HepG2 (cell line): ENCODE measurements at regions not wholly inside any gene's neighbourhood (a gene's known extent, or its start where the extent isn't known, plus 50 kb on each side); places are given as distances from the start of the nearest gene placed in this dataset.

Experiments
- ATAC-seq: fragments of 200-7000 bp; cut with Tn5 transposase; 3 replicates; pipeline ENCODE4 v1.9.1; 2020; ENCODE audit warnings: mild to moderate bottlenecking, moderate library complexity
- BruUV-seq: library from RNA; stranded (reverse); fragments of 400-500 nt; replicated peaks from 2 replicates; lab custom pipeline; 2021; lab: Mats Ljungman, UMichigan
- CTCF ChIA-PET: fragments of 300-600 bp; formaldehyde crosslinking; extraction: SDS; loops from one replicate; lab custom pipeline; 2021; ENCODE audit warnings: low total read pairs, inconsistent platforms, low intra/inter-chr PET ratio; lab: Yijun Ruan, JAX
- POLR2A ChIA-PET: fragments of 350-600 bp; sonication (Branson Sonifier 250); formaldehyde crosslinking; loops from one replicate; lab custom pipeline; 2020; ENCODE audit warnings: antibody characterized with exemption, inconsistent platforms; lab: Yijun Ruan, JAX
- DNase-seq: peaks from one replicate; pipeline ENCODE4 v3.0.0-alpha.2; 2015; ENCODE audit warnings: low spot score
- FAIRE-seq: peaks from 3 replicates; lab custom pipeline; 2011; peaks lifted over from hg19 to GRCh38; lab: Jason Lieb, UNC
- H2AFZ ChIP-seq: one replicate; pipeline ENCODE4 v1.6.1; 2011; ENCODE audit warnings: low read length, inconsistent platforms
- H3K27ac ChIP-seq: fragments of 300-600 bp; 3 replicates; pipeline ENCODE4 v1.8.0; 2011; ENCODE audit warnings: mixed run types, mild to moderate bottlenecking, mixed read lengths, low read length, inconsistent platforms; ENCODE audit not compliant: insufficient read depth; ENCODE audit errors: extremely low read length
- H3K27me3 ChIP-seq, 2 experiments: fragments of 200-600 bp in 1 of 2; 2 replicates in 1 of 2; 3 replicates in 1 of 2; pipeline versions ENCODE4 v1.6.0 to v1.8.0; 2011; ENCODE audit warnings: low read length in 2 of 2, mild to moderate bottlenecking in 2 of 2, moderate library complexity in 2 of 2, inconsistent platforms in 1 of 2; ENCODE audit not compliant: insufficient read depth in 2 of 2, control insufficient read depth in 1 of 2
- H3K36me3 ChIP-seq, 2 experiments: fragments of 200-600 bp in 1 of 2; replicated peaks in 1 of 2; 2 replicates in 1 of 2; 3 replicates in 1 of 2; pipeline versions ENCODE4 v1.5.1 to v1.8.0; 2011; ENCODE audit warnings: low read length in 2 of 2, inconsistent platforms in 1 of 2; ENCODE audit not compliant: insufficient read depth in 2 of 2, control insufficient read depth in 1 of 2
- H3K4me1 ChIP-seq: 2 replicates; pipeline ENCODE4 v1.5.1; 2012; ENCODE audit warnings: low read length, inconsistent platforms; ENCODE audit not compliant: insufficient read depth
- H3K4me2 ChIP-seq: 2 replicates; pipeline ENCODE4 v1.6.0; 2011; ENCODE audit warnings: low read depth, low read length, inconsistent platforms
- H3K4me3 ChIP-seq, 3 experiments: fragments of 200-600 bp in 1 of 3; sonication (generic), shearing (Covaris generic) in 1 of 3; replicated peaks in 1 of 3; 2 replicates each; pipeline ENCODE4 v1.5.1; 2011 to 2016; ENCODE audit warnings: low read length in 3 of 3, inconsistent platforms in 2 of 3, low read depth in 2 of 3, mild to moderate bottlenecking in 2 of 3, control low read depth in 1 of 3, mixed read lengths in 1 of 3; ENCODE audit not compliant: insufficient read depth in 1 of 3
- H3K79me2 ChIP-seq: one replicate; pipeline ENCODE4 v1.6.1; 2011; ENCODE audit warnings: low read length, inconsistent platforms; ENCODE audit not compliant: insufficient read depth
- H3K9ac ChIP-seq: 2 replicates; pipeline ENCODE4 v1.6.0; 2011; ENCODE audit warnings: mild to moderate bottlenecking, low read depth, low read length, inconsistent platforms; ENCODE audit not compliant: insufficient read depth
- H3K9me3 ChIP-seq: 2 replicates; pipeline ENCODE4 v1.5.1; 2012; ENCODE audit warnings: mild to moderate bottlenecking, low read length
- H4K20me1 ChIP-seq: 2 replicates; pipeline ENCODE4 v1.6.0; 2011; ENCODE audit warnings: inconsistent platforms, mild to moderate bottlenecking, low read length, moderate library complexity; ENCODE audit not compliant: insufficient read depth
- BRCA1 ChIP-seq: sonication (generic); formaldehyde crosslinking; IDR thresholded peaks from 2 replicates; pipeline ENCODE4 v1.4.0; 2020; ENCODE audit warnings: missing genetic modification reagents
- CEBPG ChIP-seq: IDR thresholded peaks from 2 replicates; pipeline ENCODE4 v1.6.1; 2016
- KLF15 ChIP-seq: sonication (generic); formaldehyde crosslinking; IDR thresholded peaks from 2 replicates; pipeline ENCODE4 v1.8.1; 2023; ENCODE audit warnings: borderline replicate concordance, mild to moderate bottlenecking, inconsistent platforms, missing genetic modification reagents, mixed read lengths
- NONO ChIP-seq, 2 experiments: fragments of 450-650 bp in 1 of 2; sonication (generic) in 1 of 2; formaldehyde crosslinking in 1 of 2; IDR thresholded peaks in 1 of 2; conservative IDR thresholded peaks in 1 of 2; 2 replicates each; pipeline versions ENCODE4 v1.6.1 to v1.8.0; 2017 to 2022; ENCODE audit warnings: mild to moderate bottlenecking in 1 of 2, missing genetic modification reagents in 1 of 2, moderate library complexity in 1 of 2
- RAD21 ChIP-seq: fragments of 450-650 bp; formaldehyde crosslinking; IDR thresholded peaks from 2 replicates; pipeline ENCODE4 v1.5.0; 2020; ENCODE audit warnings: mild to moderate bottlenecking
- TCF7L2 ChIP-seq: IDR thresholded peaks from 2 replicates; pipeline ENCODE4 v1.6.1; 2011; ENCODE audit warnings: mild to moderate bottlenecking, low read depth, low read length, moderate library complexity
- ZFP90 ChIP-seq: sonication (generic); formaldehyde crosslinking; IDR thresholded peaks from 2 replicates; pipeline ENCODE4 v1.8.0; 2022; ENCODE audit warnings: missing genetic modification reagents, mild to moderate bottlenecking, inconsistent platforms, borderline replicate concordance
- ZNF20 ChIP-seq: sonication (generic); formaldehyde crosslinking; IDR thresholded peaks from 2 replicates; pipeline ENCODE4 v1.4.0; 2020; ENCODE audit warnings: mild to moderate bottlenecking, moderate library complexity, missing genetic modification reagents
- WGBS: methylation state at CpG from one replicate; pipeline ENCODE4 v1.1.6; 2017; ENCODE audit warnings: low lambda C conversion rate; 5-methylcytosine and 5-hydroxymethylcytosine counted together
- in situ Hi-C: cut with HindIII; loops from 2 replicates; pipeline ENCODE4 v1.10.0; 2017; ENCODE audit warnings: low pct_unique_long_range_greater_than_20kb; ENCODE audit not compliant: extremely low pct_ligation_motif_present
- intact Hi-C: fragments of 100-400 bp; cut with micrococcal nuclease; formaldehyde crosslinking; loops from one replicate; pipeline ENCODE4 v1.10.0; 2022; ENCODE audit not compliant: unreplicated experiment
- TF ChIP-seq, protein P1 (sequence below): sonication (generic); formaldehyde crosslinking; IDR thresholded peaks from 2 replicates; pipeline ENCODE4 v1.4.0; 2020; ENCODE audit warnings: mild to moderate bottlenecking, missing genetic modification reagents
- TF ChIP-seq, protein P2 (sequence below): sonication (generic); formaldehyde crosslinking; IDR thresholded peaks from 2 replicates; pipeline ENCODE4 v1.8.1; 2022; ENCODE audit warnings: low read depth, mild to moderate bottlenecking, missing genetic modification reagents

DNA sequence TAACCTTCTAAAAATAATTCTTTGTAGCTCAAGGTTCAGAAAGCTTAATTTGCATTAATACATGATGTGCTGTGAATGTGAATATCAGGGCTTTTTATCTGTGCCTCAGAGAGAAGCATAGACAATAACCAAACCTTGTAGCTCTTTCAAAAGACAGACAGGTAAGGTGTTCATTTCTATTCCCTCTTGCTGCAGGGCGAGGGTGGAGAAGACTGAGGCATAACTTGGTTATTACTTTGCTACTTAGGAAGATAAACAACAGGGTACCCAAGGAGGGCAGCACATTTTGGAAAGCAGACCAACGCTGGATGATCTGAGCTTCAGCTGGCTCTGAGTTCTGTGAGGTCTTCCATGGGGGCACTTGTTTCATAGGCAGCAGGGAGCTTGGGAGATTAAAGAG lies 408.6 kb upstream of the RARB start:
- H3K4me3 ChIP-seq = no peak overlapping the region
- no peak for TF ChIP-seq BRCA1 (CRISPR knock-in tag)
- no peak for TF ChIP-seq TCF7L2
- no peak for TF ChIP-seq KLF15
- TF ChIP-seq, protein P1, sequence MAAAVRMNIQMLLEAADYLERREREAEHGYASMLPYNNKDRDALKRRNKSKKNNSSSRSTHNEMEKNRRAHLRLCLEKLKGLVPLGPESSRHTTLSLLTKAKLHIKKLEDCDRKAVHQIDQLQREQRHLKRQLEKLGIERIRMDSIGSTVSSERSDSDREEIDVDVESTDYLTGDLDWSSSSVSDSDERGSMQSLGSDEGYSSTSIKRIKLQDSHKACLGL = no peak
- no peak for TF ChIP-seq RAD21 (CRISPR knock-in tag)
- TF ChIP-seq NONO (IDR thresholded peaks at IDR 0.05) = no peak
- TF ChIP-seq NONO (CRISPR knock-in tag; conservative IDR thresholded peaks at IDR 0.05) = no peak
- TF ChIP-seq ZNF20 (CRISPR knock-in tag) = no peak
- no peak for TF ChIP-seq ZFP90 (CRISPR knock-in tag)
- TF ChIP-seq, protein P2, sequence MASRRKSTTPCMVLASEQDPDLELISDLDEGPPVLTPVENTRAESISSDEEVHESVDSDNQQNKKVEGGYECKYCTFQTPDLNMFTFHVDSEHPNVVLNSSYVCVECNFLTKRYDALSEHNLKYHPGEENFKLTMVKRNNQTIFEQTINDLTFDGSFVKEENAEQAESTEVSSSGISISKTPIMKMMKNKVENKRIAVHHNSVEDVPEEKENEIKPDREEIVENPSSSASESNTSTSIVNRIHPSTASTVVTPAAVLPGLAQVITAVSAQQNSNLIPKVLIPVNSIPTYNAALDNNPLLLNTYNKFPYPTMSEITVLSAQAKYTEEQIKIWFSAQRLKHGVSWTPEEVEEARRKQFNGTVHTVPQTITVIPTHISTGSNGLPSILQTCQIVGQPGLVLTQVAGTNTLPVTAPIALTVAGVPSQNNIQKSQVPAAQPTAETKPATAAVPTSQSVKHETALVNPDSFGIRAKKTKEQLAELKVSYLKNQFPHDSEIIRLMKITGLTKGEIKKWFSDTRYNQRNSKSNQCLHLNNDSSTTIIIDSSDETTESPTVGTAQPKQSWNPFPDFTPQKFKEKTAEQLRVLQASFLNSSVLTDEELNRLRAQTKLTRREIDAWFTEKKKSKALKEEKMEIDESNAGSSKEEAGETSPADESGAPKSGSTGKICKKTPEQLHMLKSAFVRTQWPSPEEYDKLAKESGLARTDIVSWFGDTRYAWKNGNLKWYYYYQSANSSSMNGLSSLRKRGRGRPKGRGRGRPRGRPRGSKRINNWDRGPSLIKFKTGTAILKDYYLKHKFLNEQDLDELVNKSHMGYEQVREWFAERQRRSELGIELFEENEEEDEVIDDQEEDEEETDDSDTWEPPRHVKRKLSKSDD (CRISPR knock-in tag) = no peak
- no peak for TF ChIP-seq CEBPG (CRISPR knock-in tag)
- BruUV-seq = no TSS peak
- no peaks in the 10 kb centered on the region for H3K36me3 ChIP-seq
- no peak overlapping the region for H3K4me2 ChIP-seq
- ChIA-PET POLR2A (no interaction called here), CTCF (no interaction called here)
- no peaks in the 10 kb centered on the region for H3K9me3 ChIP-seq
- no peak for FAIRE-seq
- intact Hi-C loops = no loop called here
- H2AFZ ChIP-seq = no peak overlapping the region
- no peak for ATAC-seq
- H3K4me1 ChIP-seq = no peaks in the 10 kb centered on the region
- DNase-seq = no peak
- H3K9ac ChIP-seq = no peak overlapping the region
- 0% methylated on average over 2 of the region's 2 CpGs for WGBS
- no peaks in the 10 kb centered on the region for H3K79me2 ChIP-seq
- in situ Hi-C loops = no loop called here
- H3K27me3 ChIP-seq = peaks cover 0 to 2% of the 10 kb centered on the region in 2 experiments; a peak in 2 of 5 replicates
- H3K27ac ChIP-seq = no peak overlapping the region
- H4K20me1 ChIP-seq = no peaks in the 10 kb centered on the region
